Loucy (cell line): ENCODE measurements at regions not wholly inside any gene's neighbourhood (a gene's known extent, or its start where the extent isn't known, plus 50 kb on each side); places are given as distances from the start of the nearest gene placed in this dataset.

Source experiments
- CTCF ChIP-seq: fragments of 200-600 bp; sonication (generic); conservative IDR thresholded peaks from 2 replicates; pipeline ENCODE4 v1.5.1; 2014; ENCODE audit warnings: mild to moderate bottlenecking, antibody characterized with exemption, low read length
- EZH2phosphoT487 ChIP-seq: fragments of 200-600 bp; IDR thresholded peaks from 2 replicates; pipeline ENCODE4 v1.6.1; 2018; ENCODE audit warnings: antibody characterized with exemption, mild to moderate bottlenecking, moderate library complexity, borderline replicate concordance

- TF ChIP-seq CTCF: no peak
- TF ChIP-seq EZH2phosphoT487: no peak
Measured at GRCh38 chrX:22575161-22575845, 302.6 kb downstream of the CBLL2 start.
